ENCODE measurements at regions not wholly inside any gene's neighbourhood (a gene's known extent, or its start where the extent isn't known, plus 50 kb on each side); places are given as distances from the start of the nearest gene placed in this dataset.

GRCh38 chr2:120443946-120444345 lies 98.0 kb downstream of the INHBB start:
- Histone ChIP-seq H3K9me1 (ENCODE audit: control insufficient read depth, insufficient read depth, low read length) (no peaks in the 10 kb centered on the region), H3K27me3 (ENCODE audit: control insufficient read depth in 2 of 2, insufficient read depth in 2 of 2, low read length in 2 of 2) (peaks cover 37 to 76% of the 10 kb centered on the region in 2 experiments), H3K4me2 (ENCODE audit: insufficient read depth, low read length) (no peak overlapping the region), H3K79me2 (ENCODE audit: control insufficient read depth, insufficient read depth, low read length) (no peaks in the 10 kb centered on the region), H4K20me1 (replicated peaks; ENCODE audit: control insufficient read depth, insufficient read depth, low read length) (no peaks in the 10 kb centered on the region; the same call in 1 of the 2 replicates), H3K27ac (ENCODE audit: extremely low read depth, low read depth, low read length) (no peak overlapping the region), H3K4me3 (no peak overlapping the region), H3K9ac (ENCODE audit: insufficient read depth in 1 of 2, low read depth in 2 of 2, low read length in 2 of 2) (no peak overlapping the region), H2AFZ (ENCODE audit: low read depth, low read length) (no peak overlapping the region), H3K36me3 (ENCODE audit: control insufficient read depth, insufficient read depth, low read length) (no peaks in the 10 kb centered on the region), H3K9me3 (replicated peaks; ENCODE audit: control insufficient read depth, insufficient read depth, low read depth, low read length) (no peaks in the 10 kb centered on the region), H3K4me1 (replicated peaks in 1 of 2; ENCODE audit: control insufficient read depth in 2 of 2, insufficient read depth in 2 of 2, low read length in 2 of 2) (peaks cover 0 to 18% of the 10 kb centered on the region in 2 experiments; a peak in 2 of 5 replicates)
- no TSS peak for BruUV-seq (replicated peaks)
- no peak for FAIRE-seq
- ATAC-seq, result no peak
- DNase-seq (ENCODE audit: extremely low read depth in 1 of 4, low spot score in 3 of 4), result no peak
- in situ Hi-C loops (cut with MboI) (no loop called here), intact Hi-C loops (cut with micrococcal nuclease) (no loop called here)
- WGBS (ENCODE audit: insufficient coverage, low coverage, missing lambda C conversion rate), result 0% methylated on average over 4 of the region's 4 CpGs
- CTCF ChIA-PET (ENCODE audit: low intra/inter-chr PET ratio), result no interaction called here
- POLR2A ChIA-PET, result no interaction called here
- TF ChIP-seq, protein P1, sequence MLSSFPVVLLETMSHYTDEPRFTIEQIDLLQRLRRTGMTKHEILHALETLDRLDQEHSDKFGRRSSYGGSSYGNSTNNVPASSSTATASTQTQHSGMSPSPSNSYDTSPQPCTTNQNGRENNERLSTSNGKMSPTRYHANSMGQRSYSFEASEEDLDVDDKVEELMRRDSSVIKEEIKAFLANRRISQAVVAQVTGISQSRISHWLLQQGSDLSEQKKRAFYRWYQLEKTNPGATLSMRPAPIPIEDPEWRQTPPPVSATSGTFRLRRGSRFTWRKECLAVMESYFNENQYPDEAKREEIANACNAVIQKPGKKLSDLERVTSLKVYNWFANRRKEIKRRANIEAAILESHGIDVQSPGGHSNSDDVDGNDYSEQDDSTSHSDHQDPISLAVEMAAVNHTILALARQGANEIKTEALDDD (IDR thresholded peaks at IDR 0.05), result no peak
- TF ChIP-seq CHD7 (IDR thresholded peaks at IDR 0.05; ENCODE audit: low read depth, low read length), result no peak
- TF ChIP-seq CBFA2T2 (conservative IDR thresholded peaks at IDR 0.05), result no peak
- no peak for TF ChIP-seq HOXB6 (CRISPR knock-in tag; IDR thresholded peaks at IDR 0.05; ENCODE audit: borderline replicate concordance)
- no peak for TF ChIP-seq NCOR1 (IDR thresholded peaks at IDR 0.05)
- TF ChIP-seq CEBPG (CRISPR knock-in tag; IDR thresholded peaks at IDR 0.05), result no peak
- TF ChIP-seq CEBPG (tag; conservative IDR thresholded peaks at IDR 0.05 in 1 of 2, IDR thresholded peaks at IDR 0.05 in 1 of 2), result no peak
- no peak for TF ChIP-seq MCM7 (IDR thresholded peaks at IDR 0.05)
- no peak for TF ChIP-seq ZNF224 (CRISPR knock-in tag; IDR thresholded peaks at IDR 0.05)
- no peak for TF ChIP-seq HDAC1 (IDR thresholded peaks at IDR 0.05)
